Thyroid gland (tissue), 4 donors: ENCODE measurements at regions not wholly inside any gene's neighbourhood (a gene's known extent, or its start where the extent isn't known, plus 50 kb on each side); places are given as distances from the start of the nearest gene placed in this dataset.
A peak's percentile ranks its signal among the peaks of the same experiment; 100 is the strongest.

ENCODE experiments used
- DNase-seq, 2 donors: peaks; one replicate each; pipeline ENCODE4 v3.0.0-alpha.2; 2019
- H3K27ac ChIP-seq, 3 donors: fragments of 200-600 bp; sonication (generic); 1 replicate in 2 of 3; 2 replicates in 1 of 3; pipeline ENCODE4 v1.5.1; 2016 to 2019; ENCODE audit warnings: mild to moderate bottlenecking in 1 of 3, moderate library complexity in 1 of 3
- H3K27me3 ChIP-seq: fragments of 200-600 bp; sonication (generic); one replicate; pipeline ENCODE4 v1.5.1; 2019
- H3K36me3 ChIP-seq, 2 donors: fragments of 200-600 bp; sonication (generic); one replicate each; pipeline ENCODE4 v1.5.1; 2016 to 2019
- H3K4me1 ChIP-seq, 2 donors: fragments of 200-600 bp; sonication (generic); one replicate each; pipeline ENCODE4 v1.5.1; 2017 to 2019
- H3K4me3 ChIP-seq, 3 donors: fragments of 200-600 bp; sonication (generic); replicated peaks in 1 of 3; 1 replicate in 2 of 3; 2 replicates in 1 of 3; pipeline ENCODE4 v1.5.1; 2016; ENCODE audit warnings: mild to moderate bottlenecking in 1 of 3
- H3K9me3 ChIP-seq: fragments of 200-600 bp; sonication (generic); one replicate; pipeline ENCODE4 v1.5.1; 2017
- POLR2A ChIP-seq, 2 donors: fragments of 450-650 bp; IDR thresholded peaks; one replicate each; pipeline ENCODE4 v1.6.1; 2017; ENCODE audit warnings: antibody characterized with exemption in 2 of 2, mild to moderate bottlenecking in 2 of 2, moderate library complexity in 1 of 2
- WGBS, 2 donors: methylation state at CpG; one replicate each; pipeline ENCODE4 v1.1.5; 2017; 5-methylcytosine and 5-hydroxymethylcytosine counted together
- intact Hi-C: fragments of 100-400 bp; cut with DNase I; formaldehyde crosslinking; loops from one replicate; pipeline ENCODE4 v1.15.1; 2023
- TF ChIP-seq, protein P1 (sequence below), 6 experiments: fragments of 200-600 bp in 3 of 6; fragments of 450-650 bp in 3 of 6; sonication (generic) in 3 of 6; IDR thresholded peaks; one replicate each; pipeline ENCODE4 v1.5.1; 2016 to 2019; ENCODE audit warnings: antibody characterized with exemption in 6 of 6, mild to moderate bottlenecking in 2 of 6, inconsistent platforms in 1 of 6, moderate library complexity in 1 of 6

DNA sequence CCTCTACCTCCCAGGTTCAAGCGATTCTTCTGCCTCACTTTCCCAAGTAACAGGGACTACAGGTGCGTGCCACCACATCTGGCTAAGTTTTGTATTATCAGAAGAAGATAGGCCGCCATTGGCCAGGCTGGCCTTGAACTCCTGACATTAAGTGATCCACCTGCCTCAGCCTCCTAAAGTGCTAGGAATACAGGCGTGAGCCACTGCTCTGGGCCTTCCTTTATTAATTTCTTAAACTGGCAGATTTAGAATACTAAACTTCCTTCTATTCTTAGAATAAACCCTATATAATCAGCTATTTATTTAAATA lies 86.6 kb downstream of the HFE start:
- Histone ChIP-seq H3K36me3 (no peaks in the 10 kb centered on the region), H3K27me3 (no peaks in the 10 kb centered on the region), H3K4me1 (no peaks in the 10 kb centered on the region), H3K27ac (no peak overlapping the region), H3K9me3 (no peaks in the 10 kb centered on the region), H3K4me3 (no peak overlapping the region)
- no peak for TF ChIP-seq POLR2A (IDR thresholded peaks at IDR 0.05)
- TF ChIP-seq, protein P1, sequence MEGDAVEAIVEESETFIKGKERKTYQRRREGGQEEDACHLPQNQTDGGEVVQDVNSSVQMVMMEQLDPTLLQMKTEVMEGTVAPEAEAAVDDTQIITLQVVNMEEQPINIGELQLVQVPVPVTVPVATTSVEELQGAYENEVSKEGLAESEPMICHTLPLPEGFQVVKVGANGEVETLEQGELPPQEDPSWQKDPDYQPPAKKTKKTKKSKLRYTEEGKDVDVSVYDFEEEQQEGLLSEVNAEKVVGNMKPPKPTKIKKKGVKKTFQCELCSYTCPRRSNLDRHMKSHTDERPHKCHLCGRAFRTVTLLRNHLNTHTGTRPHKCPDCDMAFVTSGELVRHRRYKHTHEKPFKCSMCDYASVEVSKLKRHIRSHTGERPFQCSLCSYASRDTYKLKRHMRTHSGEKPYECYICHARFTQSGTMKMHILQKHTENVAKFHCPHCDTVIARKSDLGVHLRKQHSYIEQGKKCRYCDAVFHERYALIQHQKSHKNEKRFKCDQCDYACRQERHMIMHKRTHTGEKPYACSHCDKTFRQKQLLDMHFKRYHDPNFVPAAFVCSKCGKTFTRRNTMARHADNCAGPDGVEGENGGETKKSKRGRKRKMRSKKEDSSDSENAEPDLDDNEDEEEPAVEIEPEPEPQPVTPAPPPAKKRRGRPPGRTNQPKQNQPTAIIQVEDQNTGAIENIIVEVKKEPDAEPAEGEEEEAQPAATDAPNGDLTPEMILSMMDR (IDR thresholded peaks at IDR 0.05), result no peak
- DNase-seq, result no peak
- intact Hi-C loops, result no loop called here
- WGBS, 2 donors, result 98% methylated on average over 4 of the region's 4 CpGs

DNA sequence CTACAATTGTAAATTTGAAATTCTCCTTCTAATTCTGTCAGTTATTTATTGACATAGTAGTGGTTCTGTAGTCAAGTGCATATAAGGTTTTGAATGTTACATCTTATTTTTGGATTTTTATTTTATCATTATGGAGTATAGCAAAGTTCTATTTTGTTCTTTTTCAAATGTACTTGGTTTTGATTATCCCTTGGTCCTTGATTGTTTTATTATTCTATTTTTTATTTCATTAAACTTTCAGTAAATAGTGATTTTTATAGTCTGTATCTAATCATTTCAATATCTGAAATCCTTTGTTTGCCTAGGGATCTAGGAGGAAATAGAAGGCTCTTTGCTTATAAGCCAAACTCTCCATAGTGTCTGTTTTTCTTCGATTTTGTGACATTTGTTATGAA lies 87.8 kb downstream of the HFE start:
- intact Hi-C loops, result no loop called here
- Histone ChIP-seq H3K36me3 (no peaks in the 10 kb centered on the region), H3K9me3 (no peaks in the 10 kb centered on the region), H3K4me3 (no peak overlapping the region), H3K27ac (no peak overlapping the region), H3K27me3 (no peaks in the 10 kb centered on the region), H3K4me1 (no peaks in the 10 kb centered on the region)
- WGBS, 2 donors, result 9 to 13% methylated on average over 1 of the region's 1 CpG
- TF ChIP-seq POLR2A (IDR thresholded peaks at IDR 0.05), result no peak
- TF ChIP-seq, protein P1 (IDR thresholded peaks at IDR 0.05), result no peak
- DNase-seq, result no peak

DNA sequence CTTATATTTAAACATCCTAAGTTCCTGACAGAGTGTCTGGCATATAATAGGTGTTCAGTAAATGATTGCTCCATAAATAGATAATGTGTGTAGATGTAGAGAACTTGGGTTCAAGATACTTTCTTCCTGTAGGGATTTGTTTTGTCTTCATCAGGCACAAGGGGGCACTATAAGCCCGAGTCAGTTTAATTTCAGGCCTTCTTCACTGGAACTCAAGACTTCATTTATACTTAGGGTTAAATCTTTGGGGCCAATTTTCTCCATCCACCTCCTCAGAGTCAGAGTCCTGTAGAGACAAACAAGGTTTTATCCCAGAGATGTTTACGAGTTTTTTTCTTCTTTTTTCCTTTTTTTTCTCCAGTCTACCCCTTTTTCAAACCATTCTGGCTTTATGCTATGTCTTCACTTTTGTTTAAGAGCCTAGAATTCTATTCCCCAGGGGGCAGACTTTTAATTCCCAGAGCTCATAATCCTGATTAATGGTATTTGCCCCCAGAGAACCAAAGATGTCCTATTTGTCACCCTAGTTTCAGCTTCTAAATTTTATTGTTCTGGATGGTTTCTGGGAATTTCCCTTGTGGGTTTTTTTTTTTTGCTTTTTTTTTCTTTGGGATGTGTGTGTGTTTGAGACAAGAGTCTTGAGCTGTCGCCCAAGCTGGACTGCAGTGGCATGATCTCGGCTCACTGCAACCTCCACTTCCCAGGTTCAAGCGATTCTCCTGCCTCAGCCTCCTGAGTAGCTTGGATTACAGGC lies 88.4 kb downstream of the HFE start:
- DNase-seq, result no peak
- H3K27ac ChIP-seq, result no peak overlapping the region
- no peaks in the 10 kb centered on the region for H3K9me3 ChIP-seq
- 67 to 69% methylated on average over 5 of the region's 5 CpGs for WGBS, 2 donors
- no peaks in the 10 kb centered on the region for H3K4me1 ChIP-seq
- no peaks in the 10 kb centered on the region for H3K36me3 ChIP-seq
- no peak overlapping the region for H3K4me3 ChIP-seq
- intact Hi-C loops, result no loop called here
- no peaks in the 10 kb centered on the region for H3K27me3 ChIP-seq
- TF ChIP-seq, protein P1 (IDR thresholded peaks at IDR 0.05), result peak; percentile 17 to 60 (median 40)
- no peak for TF ChIP-seq POLR2A (IDR thresholded peaks at IDR 0.05)

DNA sequence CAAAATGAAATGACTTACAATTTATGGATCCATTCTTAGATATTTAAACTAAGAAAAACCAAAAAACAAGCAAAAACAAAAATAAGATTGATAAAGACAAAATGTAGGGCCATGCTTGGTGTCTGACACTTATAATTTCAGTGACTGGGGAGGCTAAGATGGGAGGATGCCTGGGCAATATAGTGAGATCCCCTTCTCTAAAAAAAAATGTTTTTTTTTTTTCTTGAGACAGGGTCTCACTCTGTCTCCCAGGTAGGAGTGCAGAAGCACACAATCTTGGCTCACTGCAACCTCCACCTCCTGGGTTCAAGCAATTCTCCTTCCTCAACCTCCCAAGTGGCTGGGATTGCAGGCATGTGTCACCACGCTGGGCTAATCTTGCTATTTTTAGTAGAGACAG lies 92.4 kb downstream of the HFE start:
- Histone ChIP-seq H3K4me1 (peaks cover 3 to 4% of the 10 kb centered on the region in 2 donors), H3K27me3 (no peaks in the 10 kb centered on the region), H3K36me3 (no peaks in the 10 kb centered on the region), H3K4me3 (no peak overlapping the region), H3K9me3 (no peaks in the 10 kb centered on the region), H3K27ac (no peak overlapping the region)
- DNase-seq, result no peak
- intact Hi-C loops, result loop anchor here (10.0 kb wide), 1 partner anchor 55 kb away; a partner anchor contains a TSS
- 89 to 100% methylated on average over 1 of the region's 1 CpG for WGBS, 2 donors
- TF ChIP-seq, protein P1 (IDR thresholded peaks at IDR 0.05), result no peak
- TF ChIP-seq POLR2A (IDR thresholded peaks at IDR 0.05), result no peak

DNA sequence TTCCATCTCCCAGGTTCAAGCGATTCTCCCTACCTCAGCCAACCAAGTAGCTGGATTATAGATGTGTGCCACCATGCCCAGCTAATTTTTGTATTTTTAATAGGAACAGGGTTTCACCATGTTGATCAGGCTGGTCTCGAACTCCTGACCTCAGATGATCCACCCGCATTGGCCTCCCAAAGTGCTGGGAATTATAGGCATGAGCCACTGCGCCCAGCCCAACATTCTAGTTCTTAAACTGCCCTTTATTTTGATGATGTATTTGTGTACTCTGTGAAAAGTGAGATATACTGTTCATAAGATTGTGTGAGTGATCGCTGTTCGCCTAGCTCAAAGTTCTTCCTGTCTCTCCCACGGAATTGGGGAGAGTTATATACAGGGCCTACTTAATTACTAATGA lies 93.1 kb downstream of the HFE start:
- no peaks in the 10 kb centered on the region for H3K9me3 ChIP-seq
- DNase-seq, result no peak
- no peak overlapping the region for H3K27ac ChIP-seq
- no peaks in the 10 kb centered on the region for H3K27me3 ChIP-seq
- WGBS, 2 donors, result 92 to 98% methylated on average over 7 of the region's 7 CpGs
- TF ChIP-seq, protein P1 (IDR thresholded peaks at IDR 0.05), result no peak
- TF ChIP-seq POLR2A (IDR thresholded peaks at IDR 0.05), result no peak
- no peak overlapping the region for H3K4me3 ChIP-seq
- H3K4me1 ChIP-seq, result peaks cover 3 to 4% of the 10 kb centered on the region in 2 donors
- intact Hi-C loops, result loop anchor here (10.0 kb wide), 1 partner anchor 56 kb away; a partner anchor contains a TSS
- no peaks in the 10 kb centered on the region for H3K36me3 ChIP-seq
